GM21786 (cell line): ENCODE measurements at regions not wholly inside any gene's neighbourhood (a gene's known extent, or its start where the extent isn't known, plus 50 kb on each side); places are given as distances from the start of the nearest gene placed in this dataset.
A peak's percentile ranks its signal among the peaks of the same experiment; 100 is the strongest.
"Not testable (repeated sequence)": the region's sequence is repeated elsewhere in the genome, so short reads cannot be mapped to it uniquely, and the experiment has no call there.

Source experiments
- ATAC-seq: cut with Tn5 transposase; IDR thresholded peaks from one replicate; pipeline ENCODE4 v1.9.1; 2021; ENCODE audit not compliant: unreplicated experiment

- no peak for ATAC-seq
Observed at GRCh38 chr10:128178302-128178958, 52.2 kb upstream of the MKI67 start.

- no peak for ATAC-seq
Observed at GRCh38 chr10:128180843-128181242, 54.6 kb upstream of the MKI67 start.

- no peak for ATAC-seq
Observed at GRCh38 chr10:128185627-128186026, 59.4 kb upstream of the MKI67 start.

- ATAC-seq = no peak
Observed at GRCh38 chr10:128186959-128187787, 61.0 kb upstream of the MKI67 start.

- ATAC-seq = no peak
Observed at GRCh38 chr10:128187788-128188185, 61.6 kb upstream of the MKI67 start.

GRCh38 chr10:128189176-128189575, 63.0 kb upstream of the MKI67 start:
- no peak for ATAC-seq

- ATAC-seq = no peak
Observed at GRCh38 chr10:128191847-128192246, 65.6 kb upstream of the MKI67 start.

- not testable (repeated sequence) for ATAC-seq
Observed at GRCh38 chr10:128201826-128202225, 75.6 kb upstream of the MKI67 start.

GRCh38 chr10:128203028-128203427, 76.8 kb upstream of the MKI67 start:
- ATAC-seq = no peak

GRCh38 chr10:128205591-128205990, 79.4 kb upstream of the MKI67 start:
- ATAC-seq = not testable (repeated sequence)

GRCh38 chr10:128206676-128207075, 80.5 kb upstream of the MKI67 start:
- no peak for ATAC-seq

GRCh38 chr10:128209862-128210214, 83.6 kb upstream of the MKI67 start:
- ATAC-seq = no peak

- ATAC-seq = peak; percentile 33
Observed at GRCh38 chr10:128210215-128211063, 84.2 kb upstream of the MKI67 start.

GRCh38 chr10:128211064-128211504, 84.9 kb upstream of the MKI67 start:
- no peak for ATAC-seq

- peak; percentile 96 for ATAC-seq
Observed at GRCh38 chr10:128211953-128212727, 85.9 kb upstream of the MKI67 start.

- ATAC-seq = no peak
Observed at GRCh38 chr10:128213156-128213555, 86.9 kb upstream of the MKI67 start.

GRCh38 chr10:128215733-128216132, 89.5 kb upstream of the MKI67 start:
- ATAC-seq = no peak

GRCh38 chr10:128217136-128217535, 90.9 kb upstream of the MKI67 start:
- ATAC-seq = no peak

GRCh38 chr10:128218161-128218560, 91.9 kb upstream of the MKI67 start:
- no peak for ATAC-seq

- no peak for ATAC-seq
Observed at GRCh38 chr10:128219295-128219694, 93.1 kb upstream of the MKI67 start.

GRCh38 chr10:128220021-128220420, 93.8 kb upstream of the MKI67 start:
- ATAC-seq = no peak
